SK-N-SH (cell line): ENCODE measurements at regions not wholly inside any gene's neighbourhood (a gene's known extent, or its start where the extent isn't known, plus 50 kb on each side); places are given as distances from the start of the nearest gene placed in this dataset.

Experiments used
- CTCF ChIA-PET: fragments of 300-600, 350-600 bp; formaldehyde crosslinking; extraction: SDS; loops from one replicate; lab custom pipeline; 2021; lab: Yijun Ruan, JAX
- POLR2A ChIA-PET: fragments of 350-600 bp; sonication (Branson Sonifier 250); formaldehyde crosslinking; extraction: SDS; loops from one replicate; lab custom pipeline; 2020; ENCODE audit warnings: antibody characterized with exemption, inconsistent platforms; lab: Yijun Ruan, JAX
- DNase-seq: peaks from one replicate; pipeline ENCODE4 v3.0.0; 2012
- H2AFZ ChIP-seq: fragments of 200-600 bp; sonication (generic); 2 replicates; pipeline ENCODE4 v1.8.1; 2016; ENCODE audit warnings: antibody characterized with exemption, mild to moderate bottlenecking, low read depth
- H3F3A ChIP-seq: fragments of 200-600 bp; sonication (generic); replicated peaks from 2 replicates; pipeline ENCODE3; 2016; ENCODE audit warnings: antibody characterized with exemption, mild to moderate bottlenecking; ENCODE audit not compliant: insufficient read depth
- H3K27ac ChIP-seq, 2 experiments: fragments of 200-500 bp in 1 of 2; fragments of 200-600 bp in 1 of 2; sonication (Bioruptor generic) in 1 of 2; sonication (generic), shearing (Covaris generic) in 1 of 2; 2 replicates each; pipeline versions ENCODE4 v1.5.1 to v1.6.1; 2014 to 2016; ENCODE audit warnings: low read depth in 2 of 2, inconsistent platforms in 1 of 2, low read length in 1 of 2, mild to moderate bottlenecking in 1 of 2, mixed read lengths in 1 of 2
- H3K27me3 ChIP-seq: fragments of 200-600 bp; sonication (generic), shearing (Covaris generic); 2 replicates; pipeline ENCODE4 v1.6.1; 2016; ENCODE audit warnings: mixed run types; ENCODE audit not compliant: insufficient read depth
- H3K36me3 ChIP-seq, 2 experiments: fragments of 200-500 bp in 1 of 2; fragments of 200-600 bp in 1 of 2; sonication (Bioruptor generic) in 1 of 2; sonication (generic) in 1 of 2; replicated peaks in 1 of 2; 2 replicates each; pipeline versions ENCODE3 to v1.5.1; 2014 to 2016; ENCODE audit warnings: low read length in 1 of 2, mild to moderate bottlenecking in 1 of 2; ENCODE audit not compliant: insufficient read depth in 2 of 2, control insufficient read depth in 1 of 2
- H3K4me1 ChIP-seq, 2 experiments: fragments of 200-500 bp in 1 of 2; fragments of 200-600 bp in 1 of 2; sonication (Bioruptor generic) in 1 of 2; sonication (generic), shearing (Covaris generic) in 1 of 2; 2 replicates each; pipeline versions ENCODE4 v1.5.1 to v1.6.1; 2014 to 2016; ENCODE audit warnings: low read depth in 1 of 2, low read length in 1 of 2, mixed run types in 1 of 2; ENCODE audit not compliant: insufficient read depth in 2 of 2, control insufficient read depth in 1 of 2
- H3K4me2 ChIP-seq: fragments of 200-600 bp; sonication (generic), shearing (Covaris generic); 2 replicates; pipeline ENCODE4 v1.6.1; 2017; ENCODE audit warnings: mixed run types
- H3K4me3 ChIP-seq, 2 experiments: fragments of 200-500 bp in 1 of 2; fragments of 200-600 bp in 1 of 2; sonication (Bioruptor generic) in 1 of 2; sonication (generic), shearing (Covaris generic) in 1 of 2; 2 replicates each; pipeline versions ENCODE4 v1.5.1 to v1.8.1; 2014 to 2016; ENCODE audit warnings: low read depth in 2 of 2, inconsistent platforms in 1 of 2, low read length in 1 of 2, mild to moderate bottlenecking in 1 of 2, mixed read lengths in 1 of 2, moderate library complexity in 1 of 2
- H3K79me2 ChIP-seq: fragments of 200-600 bp; sonication (generic); 2 replicates; pipeline ENCODE4 v1.8.1; 2017; ENCODE audit warnings: mild to moderate bottlenecking; ENCODE audit not compliant: insufficient read depth
- H3K9ac ChIP-seq: fragments of 200-600 bp; sonication (generic); 2 replicates; pipeline ENCODE4 v1.6.1; 2017; ENCODE audit warnings: mixed run types
- H3K9me2 ChIP-seq: fragments of 200-600 bp; sonication (generic); 2 replicates; pipeline ENCODE4 v1.6.1; 2017; ENCODE audit warnings: mixed run types
- H3K9me3 ChIP-seq: fragments of 200-600 bp; sonication (generic); 2 replicates; pipeline ENCODE4 v1.6.1; 2017; ENCODE audit warnings: mixed run types, mild to moderate bottlenecking, moderate library complexity
- H4K20me1 ChIP-seq: fragments of 200-600 bp; sonication (generic); 2 replicates; pipeline ENCODE4 v1.6.1; 2017; ENCODE audit warnings: mild to moderate bottlenecking, mixed run types; ENCODE audit not compliant: insufficient read depth
- CHD2 ChIP-seq: fragments of 150-350 bp; IDR thresholded peaks from 2 replicates; pipeline ENCODE4 v1.6.1; 2018; ENCODE audit warnings: low read length; ENCODE audit not compliant: partially characterized antibody
- EP300 ChIP-seq, 2 experiments: IDR thresholded peaks; 2 replicates each; pipeline versions ENCODE4 v1.4.0 to v1.6.1; 2012; ENCODE audit warnings: borderline replicate concordance in 1 of 2, low read depth in 1 of 2, low read length in 1 of 2
- FOSL2 ChIP-seq: IDR thresholded peaks from 2 replicates; pipeline ENCODE4 v1.4.0; 2012; ENCODE audit warnings: low read depth, mild to moderate bottlenecking, moderate library complexity, borderline replicate concordance
- FOXJ3 ChIP-seq: sonication (generic); formaldehyde crosslinking; IDR thresholded peaks from 2 replicates; pipeline ENCODE4 v1.5.1; 2020; ENCODE audit warnings: mild to moderate bottlenecking, missing genetic modification reagents
- FOXM1 ChIP-seq: IDR thresholded peaks from 2 replicates; pipeline ENCODE4 v1.4.0; 2012; ENCODE audit warnings: low read depth, mild to moderate bottlenecking
- GABPA ChIP-seq: IDR thresholded peaks from 2 replicates; pipeline ENCODE4 v1.4.0; 2012; ENCODE audit warnings: low read depth, mild to moderate bottlenecking
- IRF3 ChIP-seq: fragments of 150-350 bp; IDR thresholded peaks from 2 replicates; pipeline ENCODE4 v1.6.1; 2016; ENCODE audit warnings: mild to moderate bottlenecking, low read depth, low read length
- JUND ChIP-seq: IDR thresholded peaks from 2 replicates; pipeline ENCODE4 v1.4.0; 2012
- MAX ChIP-seq: IDR thresholded peaks from 2 replicates; pipeline ENCODE4 v1.4.0; 2012; ENCODE audit warnings: low read depth
- MEF2A ChIP-seq: IDR thresholded peaks from 2 replicates; pipeline ENCODE4 v1.4.0; 2012; ENCODE audit warnings: low read depth, borderline replicate concordance
- MXI1 ChIP-seq: IDR thresholded peaks from 2 replicates; pipeline ENCODE4 v1.6.1; 2012; ENCODE audit warnings: mild to moderate bottlenecking, low read depth, low read length, improper control_type of control experiment
- NRF1 ChIP-seq: IDR thresholded peaks from 2 replicates; pipeline ENCODE4 v1.6.1; 2012; ENCODE audit warnings: low read depth, mild to moderate bottlenecking, low read length
- PBX3 ChIP-seq: IDR thresholded peaks from 2 replicates; pipeline ENCODE4; 2012
- RAD21 ChIP-seq: IDR thresholded peaks from 2 replicates; pipeline ENCODE4 v1.6.1; 2012; ENCODE audit warnings: mild to moderate bottlenecking, low read length
- RCOR1 ChIP-seq: fragments of 150-350 bp; IDR thresholded peaks from 2 replicates; pipeline ENCODE4 v1.6.1; 2017; ENCODE audit warnings: antibody characterized with exemption, low read length
- RXRA ChIP-seq: IDR thresholded peaks from 2 replicates; pipeline ENCODE4 v1.4.0; 2012; ENCODE audit warnings: low read depth, mild to moderate bottlenecking, borderline replicate concordance
- SMC3 ChIP-seq: IDR thresholded peaks from 2 replicates; pipeline ENCODE4 v1.6.1; 2012; ENCODE audit warnings: low read depth, low read length, improper control_type of control experiment
- TAF1 ChIP-seq: IDR thresholded peaks from 2 replicates; pipeline ENCODE4 v1.6.1; 2012; ENCODE audit warnings: low read depth, mild to moderate bottlenecking, low read length, moderate library complexity, borderline replicate concordance
- USF1 ChIP-seq: IDR thresholded peaks from 2 replicates; pipeline ENCODE4 v1.4.0; 2012; ENCODE audit warnings: low read depth, borderline replicate concordance
- ZBTB33 ChIP-seq: IDR thresholded peaks from 2 replicates; pipeline ENCODE4 v1.4.0; 2012; ENCODE audit warnings: low read depth, borderline replicate concordance
- WGBS: methylation state at CpG from one replicate; pipeline ENCODE4 v1.1.6; 2017; ENCODE audit warnings: low lambda C conversion rate; 5-methylcytosine and 5-hydroxymethylcytosine counted together

GRCh38 chr15:46660096-46660842, 1025.4 kb downstream of the SQOR start:
- DNase-seq = no peak
- Histone ChIP-seq H3K27me3 (no peaks in the 10 kb centered on the region), H3K9ac (no peak overlapping the region), H4K20me1 (no peaks in the 10 kb centered on the region), H3K4me1 (no peaks in the 10 kb centered on the region), H3K79me2 (no peaks in the 10 kb centered on the region), H3K4me2 (no peak overlapping the region), H3K27ac (no peak overlapping the region), H2AFZ (no peak overlapping the region), H3K9me2 (no peaks in the 10 kb centered on the region), H3K36me3 (no peaks in the 10 kb centered on the region), H3F3A (no peaks in the 10 kb centered on the region), H3K4me3 (no peak overlapping the region), H3K9me3 (no peaks in the 10 kb centered on the region)
- POLR2A ChIA-PET = no interaction called here
- no peak for TF ChIP-seq TAF1
- no peak for TF ChIP-seq GABPA
- CTCF ChIA-PET = no interaction called here

- POLR2A ChIA-PET = no interaction called here
Observed at GRCh38 chr15:46670258-46670657, 1035.4 kb downstream of the SQOR start.

More at GRCh38 chr15:46670258-46670657, 1035.4 kb downstream of the SQOR start:
- H3K79me2 ChIP-seq = no peaks in the 10 kb centered on the region
- no peaks in the 10 kb centered on the region for H3K4me1 ChIP-seq
- no peak overlapping the region for H2AFZ ChIP-seq
- no peak overlapping the region for H3K27ac ChIP-seq
- H3K27me3 ChIP-seq = no peaks in the 10 kb centered on the region
- no peak overlapping the region for H3K4me3 ChIP-seq
- no peaks in the 10 kb centered on the region for H3F3A ChIP-seq
- CTCF ChIA-PET = interaction anchor here (0.6 kb wide), 1 partner anchor 427 kb away, joined by 3 read pairs; no protein-coding TSS in a partner anchor
- no peaks in the 10 kb centered on the region for H3K36me3 ChIP-seq
- no peak overlapping the region for H3K9ac ChIP-seq
- no peak overlapping the region for H3K4me2 ChIP-seq
- H3K9me3 ChIP-seq = no peaks in the 10 kb centered on the region
- H4K20me1 ChIP-seq = no peaks in the 10 kb centered on the region
- no peaks in the 10 kb centered on the region for H3K9me2 ChIP-seq
- no peak for DNase-seq
- 28% methylated on average over 2 of the region's 2 CpGs for WGBS
- TF ChIP-seq FOSL2 (no peak), NRF1 (no peak), JUND (no peak), USF1 (no peak), ZBTB33 (no peak), RXRA (no peak), RAD21 (no peak), CHD2 (no peak), PBX3 (no peak), MXI1 (no peak), MEF2A (no peak), FOXJ3 (CRISPR knock-in tag) (no peak), FOXM1 (no peak), MAX (no peak), EP300 (IDR thresholded peaks at IDR 0.05; ENCODE audit: borderline replicate concordance in 1 of 2, low read depth in 1 of 2, low read length in 1 of 2) (no peak), IRF3 (no peak), SMC3 (no peak), RCOR1 (no peak)
